GM19397 (cell line): ENCODE measurements at regions not wholly inside any gene's neighbourhood (a gene's known extent, or its start where the extent isn't known, plus 50 kb on each side); places are given as distances from the start of the nearest gene placed in this dataset.

Source experiments
- ATAC-seq: cut with Tn5 transposase; IDR thresholded peaks from one replicate; pipeline ENCODE4 v1.9.1; 2021; ENCODE audit warnings: mild to moderate bottlenecking, moderate library complexity; ENCODE audit not compliant: unreplicated experiment

- no peak for ATAC-seq
Measured at GRCh38 chr9:80218328-80218727, 646.6 kb downstream of the TLE4 start.

GRCh38 chr9:80213613-80214012 lies 641.8 kb downstream of the TLE4 start:
- ATAC-seq, result no peak

- ATAC-seq, result no peak
Measured at GRCh38 chr9:80208696-80209095, 636.9 kb downstream of the TLE4 start.

GRCh38 chr9:80204054-80204453 lies 632.3 kb downstream of the TLE4 start:
- no peak for ATAC-seq

- no peak for ATAC-seq
Measured at GRCh38 chr9:80197661-80198060, 625.9 kb downstream of the TLE4 start.

- ATAC-seq, result no peak
Measured at GRCh38 chr9:80191108-80191507, 619.3 kb downstream of the TLE4 start.

- no peak for ATAC-seq
Measured at GRCh38 chr9:80188579-80188978, 616.8 kb downstream of the TLE4 start.

- ATAC-seq, result no peak
Measured at GRCh38 chr9:80185112-80185738, 613.5 kb downstream of the TLE4 start.

- no peak for ATAC-seq
Measured at GRCh38 chr9:80177949-80178480, 606.2 kb downstream of the TLE4 start.

GRCh38 chr9:80175286-80176150 lies 603.8 kb downstream of the TLE4 start:
- no peak for ATAC-seq

GRCh38 chr9:80163889-80164288 lies 592.1 kb downstream of the TLE4 start:
- ATAC-seq, result peak; percentile 78

- ATAC-seq, result no peak
Measured at GRCh38 chr9:80158554-80159170, 586.9 kb downstream of the TLE4 start.

GRCh38 chr9:80158131-80158530 lies 586.4 kb downstream of the TLE4 start:
- no peak for ATAC-seq

- ATAC-seq, result no peak
Measured at GRCh38 chr9:80157561-80157983, 585.8 kb downstream of the TLE4 start.

GRCh38 chr9:80156756-80157472 lies 585.1 kb downstream of the TLE4 start:
- ATAC-seq, result peak; percentile 71

- no peak for ATAC-seq
Measured at GRCh38 chr9:80156262-80156661, 584.5 kb downstream of the TLE4 start.

- ATAC-seq, result no peak
Measured at GRCh38 chr9:80147866-80148265, 576.1 kb downstream of the TLE4 start.

- no peak for ATAC-seq
Measured at GRCh38 chr9:80146466-80146865, 574.7 kb downstream of the TLE4 start.

- ATAC-seq, result no peak
Measured at GRCh38 chr9:80144856-80145255, 573.1 kb downstream of the TLE4 start.

- ATAC-seq, result no peak
Measured at GRCh38 chr9:80144406-80144805, 572.6 kb downstream of the TLE4 start.

- no peak for ATAC-seq
Measured at GRCh38 chr9:80143899-80144298, 572.1 kb downstream of the TLE4 start.
